Raji (cell line): ENCODE measurements at regions not wholly inside any gene's neighbourhood (a gene's known extent, or its start where the extent isn't known, plus 50 kb on each side); places are given as distances from the start of the nearest gene placed in this dataset.

Source experiments
- POLR2A ChIP-seq: IDR thresholded peaks from 2 replicates; pipeline ENCODE4 v1.6.1; 2011; ENCODE audit warnings: low read depth, low read length, control low read depth; ENCODE audit not compliant: insufficient read depth

GRCh38 chr15:26128611-26129140 is 265.5 kb upstream of the ATP10A start:
- TF ChIP-seq POLR2A = no peak

DNA sequence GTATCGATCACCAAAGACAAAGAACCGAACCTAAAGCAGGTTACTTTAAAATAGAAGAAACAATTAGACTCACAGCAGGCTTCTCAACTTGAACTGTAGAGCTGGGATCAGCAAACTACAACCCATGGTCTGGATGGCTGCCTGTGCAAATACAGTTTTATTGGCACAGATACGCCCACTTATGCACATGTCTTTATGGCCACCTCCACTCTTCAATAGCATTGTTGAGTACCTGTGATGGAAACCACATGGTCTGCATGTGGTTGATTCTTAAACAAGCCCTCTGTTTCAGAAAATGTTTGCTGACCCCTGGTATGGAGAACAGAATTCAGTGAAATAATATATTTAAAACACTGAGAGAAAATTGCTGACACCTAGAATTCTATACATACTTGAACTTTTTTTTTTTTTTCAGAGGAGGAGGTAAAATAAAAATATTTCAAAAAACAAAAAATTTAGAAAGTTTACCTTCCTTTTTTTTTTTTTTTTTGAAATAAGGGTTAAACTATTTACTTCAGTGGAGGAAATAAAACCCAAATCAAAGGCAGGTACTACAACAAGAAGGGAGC is 263.8 kb upstream of the ATP10A start:
- no peak for TF ChIP-seq POLR2A

DNA sequence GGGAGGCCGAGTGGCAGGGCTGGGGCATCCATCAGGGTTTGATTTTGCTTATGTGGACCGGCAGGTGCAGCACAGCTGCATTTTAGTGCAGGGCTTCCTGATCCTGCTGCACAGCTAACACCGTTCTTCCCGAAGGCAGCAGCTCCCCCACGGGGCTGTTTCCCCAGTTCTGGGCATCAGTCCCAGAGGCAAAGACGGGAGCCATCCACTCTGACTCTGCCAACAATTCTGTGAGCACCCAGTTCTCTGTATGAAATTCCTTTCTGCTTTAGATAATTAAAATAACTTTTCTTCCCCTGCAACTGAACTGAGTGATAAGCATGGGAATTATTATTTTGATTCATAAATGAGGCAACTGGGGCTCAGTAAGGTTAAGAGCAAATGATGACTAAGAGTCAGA is 262.9 kb upstream of the ATP10A start:
- TF ChIP-seq POLR2A = no peak

- TF ChIP-seq POLR2A = no peak
Observed at GRCh38 chr15:26125664-26126063, 262.5 kb upstream of the ATP10A start.

- no peak for TF ChIP-seq POLR2A
Observed at GRCh38 chr15:26119322-26119721, 256.2 kb upstream of the ATP10A start.

GRCh38 chr15:26115229-26115943 is 252.3 kb upstream of the ATP10A start:
- no peak for TF ChIP-seq POLR2A

- TF ChIP-seq POLR2A = no peak
Observed at GRCh38 chr15:26113296-26113695, 250.2 kb upstream of the ATP10A start.

GRCh38 chr15:26109203-26109602 is 246.1 kb upstream of the ATP10A start:
- no peak for TF ChIP-seq POLR2A

- TF ChIP-seq POLR2A = no peak
Observed at GRCh38 chr15:26106556-26106955, 243.4 kb upstream of the ATP10A start.

- no peak for TF ChIP-seq POLR2A
Observed at GRCh38 chr15:26103002-26103404, 239.9 kb upstream of the ATP10A start.

- TF ChIP-seq POLR2A = no peak
Observed at GRCh38 chr15:26102365-26102764, 239.2 kb upstream of the ATP10A start.

- no peak for TF ChIP-seq POLR2A
Observed at GRCh38 chr15:26101443-26101842, 238.3 kb upstream of the ATP10A start.

GRCh38 chr15:26098801-26099200 is 235.7 kb upstream of the ATP10A start:
- TF ChIP-seq POLR2A = no peak

GRCh38 chr15:26097216-26097615 is 234.1 kb upstream of the ATP10A start:
- no peak for TF ChIP-seq POLR2A

- TF ChIP-seq POLR2A = no peak
Observed at GRCh38 chr15:26096581-26096980, 233.5 kb upstream of the ATP10A start.

DNA sequence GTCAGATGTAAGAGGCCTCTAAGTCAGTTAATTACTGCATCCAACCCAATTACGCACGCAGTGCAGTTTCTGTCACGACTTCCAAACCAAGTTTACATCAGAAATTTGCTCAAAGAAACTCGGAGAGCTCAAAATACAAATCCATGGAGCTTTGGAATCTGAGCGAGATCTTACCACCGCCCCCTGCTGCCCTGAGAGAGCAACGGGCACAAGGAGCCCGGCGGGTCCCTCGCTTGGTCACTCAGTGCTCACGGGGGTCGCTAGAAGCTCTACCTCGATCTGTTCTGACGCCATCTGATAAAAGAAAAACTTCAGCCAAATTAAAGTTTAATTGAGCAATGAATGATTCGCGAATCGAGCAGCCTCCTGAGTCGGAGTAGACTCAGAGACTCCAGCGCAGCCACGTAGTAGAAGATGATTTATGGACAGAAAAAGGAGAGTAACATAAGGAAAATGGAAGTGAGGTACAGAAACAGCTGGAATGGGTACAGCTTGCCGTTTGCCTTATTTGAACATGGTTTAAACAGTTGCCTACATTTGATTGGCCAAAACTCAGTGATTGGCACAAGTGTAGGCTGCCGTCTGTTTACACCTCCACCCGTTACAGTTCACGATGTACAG is 232.7 kb upstream of the ATP10A start:
- no peak for TF ChIP-seq POLR2A
